ENCODE measurements at regions not wholly inside any gene's neighbourhood (a gene's known extent, or its start where the extent isn't known, plus 50 kb on each side); places are given as distances from the start of the nearest gene placed in this dataset.
"Not testable (repeated sequence)": the region's sequence is repeated elsewhere in the genome, so short reads cannot be mapped to it uniquely, and the experiment has no call there.

GRCh38 chr4:155032521-155033229 lies 175.8 kb upstream of the NPY2R start:
- DNase-seq (ENCODE audit: low read depth in 2 of 2), result no peak

GRCh38 chr4:155033604-155034003 lies 174.8 kb upstream of the NPY2R start:
- DNase-seq (ENCODE audit: low read depth in 2 of 2), result no peak

- no peak for DNase-seq (ENCODE audit: low read depth in 2 of 2)
Observed at GRCh38 chr4:155037031-155037430, 171.4 kb upstream of the NPY2R start.

- no peak for DNase-seq (ENCODE audit: low read depth in 2 of 2)
Observed at GRCh38 chr4:155038459-155038858, 170.0 kb upstream of the NPY2R start.

GRCh38 chr4:155039162-155039561 lies 169.3 kb upstream of the NPY2R start:
- no peak for DNase-seq (ENCODE audit: low read depth in 2 of 2)

GRCh38 chr4:155040031-155040430 lies 168.4 kb upstream of the NPY2R start:
- DNase-seq (ENCODE audit: low read depth in 2 of 2), result no peak

GRCh38 chr4:155042014-155042413 lies 166.4 kb upstream of the NPY2R start:
- DNase-seq (ENCODE audit: low read depth in 2 of 2), result no peak

- not testable (repeated sequence) for DNase-seq (ENCODE audit: low read depth in 2 of 2)
Observed at GRCh38 chr4:155044251-155044650, 164.2 kb upstream of the NPY2R start.

- no peak for DNase-seq (ENCODE audit: low read depth in 2 of 2)
Observed at GRCh38 chr4:155047755-155048154, 160.7 kb upstream of the NPY2R start.

- DNase-seq (ENCODE audit: low read depth in 2 of 2), result not testable (repeated sequence)
Observed at GRCh38 chr4:155054042-155054441, 154.4 kb upstream of the NPY2R start.

- DNase-seq (ENCODE audit: low read depth in 2 of 2), result no peak
Observed at GRCh38 chr4:155060419-155060818, 148.0 kb upstream of the NPY2R start.

GRCh38 chr4:155060873-155061272 lies 147.6 kb upstream of the NPY2R start:
- DNase-seq (ENCODE audit: low read depth in 2 of 2), result no peak

GRCh38 chr4:155062948-155063347 lies 145.5 kb upstream of the NPY2R start:
- DNase-seq (ENCODE audit: low read depth in 2 of 2), result no peak

GRCh38 chr4:155064934-155065333 lies 143.5 kb upstream of the NPY2R start:
- not testable (repeated sequence) for DNase-seq (ENCODE audit: low read depth in 2 of 2)

- no peak for DNase-seq (ENCODE audit: low read depth in 2 of 2)
Observed at GRCh38 chr4:155066871-155067270, 141.6 kb upstream of the NPY2R start.

GRCh38 chr4:155071962-155072361 lies 136.5 kb upstream of the NPY2R start:
- no peak for DNase-seq (ENCODE audit: low read depth in 2 of 2)

GRCh38 chr4:155072417-155072816 lies 136.0 kb upstream of the NPY2R start:
- DNase-seq (ENCODE audit: low read depth in 2 of 2), result no peak

GRCh38 chr4:155073852-155074251 lies 134.6 kb upstream of the NPY2R start:
- no peak for DNase-seq (ENCODE audit: low read depth in 2 of 2)

- no peak for DNase-seq (ENCODE audit: low read depth in 2 of 2)
Observed at GRCh38 chr4:155076256-155076785, 132.1 kb upstream of the NPY2R start.

- DNase-seq (ENCODE audit: low read depth in 2 of 2), result no peak
Observed at GRCh38 chr4:155077452-155078229, 130.8 kb upstream of the NPY2R start.

- no peak for DNase-seq (ENCODE audit: low read depth in 2 of 2)
Observed at GRCh38 chr4:155079871-155080270, 128.6 kb upstream of the NPY2R start.

- DNase-seq (ENCODE audit: low read depth in 2 of 2), result no peak
Observed at GRCh38 chr4:155081222-155081621, 127.2 kb upstream of the NPY2R start.
